Adrenal gland (tissue), 9 donors: ENCODE measurements at regions not wholly inside any gene's neighbourhood (a gene's known extent, or its start where the extent isn't known, plus 50 kb on each side); places are given as distances from the start of the nearest gene placed in this dataset.

Source experiments
- DNase-seq, 7 donors: peaks; one replicate each; pipeline ENCODE4 v3.0.0-alpha.2; 2019 to 2020
- H3K27ac ChIP-seq, 5 donors: fragments of 200-600 bp; sonication (generic) in 4 of 5; 1 replicate in 3 of 5; 2 replicates in 2 of 5; pipeline versions ENCODE4 v1.5.1 to v1.8.0; 2016 to 2020; ENCODE audit warnings: mild to moderate bottlenecking in 1 of 5
- H3K27me3 ChIP-seq: fragments of 200-600 bp; 2 replicates; pipeline ENCODE4 v1.8.0; 2021
- H3K36me3 ChIP-seq, 2 donors: fragments of 200-600 bp; replicated peaks in 1 of 2; 1 replicate in 1 of 2; 2 replicates in 1 of 2; pipeline versions ENCODE4 v1.5.1 to v1.8.0; 2018 to 2022
- H3K4me1 ChIP-seq, 2 donors: fragments of 200-600 bp; replicated peaks in 1 of 2; 1 replicate in 1 of 2; 2 replicates in 1 of 2; pipeline versions ENCODE4 v1.5.1 to v1.8.0; 2018 to 2021
- H3K4me3 ChIP-seq, 4 donors: fragments of 200-600 bp; sonication (generic) in 3 of 4; one replicate each; pipeline ENCODE4 v1.5.1; 2016 to 2018
- H3K9me3 ChIP-seq, 3 donors: fragments of 200-600 bp; sonication (generic) in 1 of 3; replicated peaks in 1 of 3; 1 replicate in 2 of 3; 2 replicates in 1 of 3; pipeline versions ENCODE4 v1.5.1 to v1.8.0; 2016 to 2021
- CTCF ChIP-seq, 6 experiments: fragments of 450-650 bp in 4 of 6; fragments of 200-600 bp in 2 of 6; sonication (generic) in 1 of 6; IDR thresholded peaks; 1 replicate in 5 of 6; 2 replicates in 1 of 6; pipeline versions ENCODE4 v1.5.1 to v1.8.0; 2016 to 2021; ENCODE audit warnings: antibody characterized with exemption in 6 of 6, mild to moderate bottlenecking in 2 of 6, moderate library complexity in 1 of 6
- POLR2A ChIP-seq, 2 donors: fragments of 450-650 bp; IDR thresholded peaks; one replicate each; pipeline ENCODE4 v1.6.1; 2017; ENCODE audit warnings: antibody characterized with exemption in 2 of 2, mild to moderate bottlenecking in 2 of 2, moderate library complexity in 1 of 2
- WGBS, 4 donors: extraction: QIAGEN DNeasy Blood & Tissue Kit in 2 of 4; methylation state at CpG; one replicate each; pipeline versions ENCODE4 v1.1.5 to v1.1.7; 2013 to 2017; 5-methylcytosine and 5-hydroxymethylcytosine counted together
- intact Hi-C, 2 donors: fragments of 100-400 bp; cut with DNase I; formaldehyde crosslinking; loops; one replicate each; pipeline versions ENCODE4 v1.14.1 to v1.15.0; 2022 to 2023
- donor health status: healthy with polysubstance abuse.
- donor health status: Bipolar disorder and iron deficiency.
- donor health status: DM: yes; HTN: yes; CAD: no.
- donor health status: DM: no; HTN: no; CAD: no.
- donor health status: DM: no; HTN: no; CAD: no.

DNA sequence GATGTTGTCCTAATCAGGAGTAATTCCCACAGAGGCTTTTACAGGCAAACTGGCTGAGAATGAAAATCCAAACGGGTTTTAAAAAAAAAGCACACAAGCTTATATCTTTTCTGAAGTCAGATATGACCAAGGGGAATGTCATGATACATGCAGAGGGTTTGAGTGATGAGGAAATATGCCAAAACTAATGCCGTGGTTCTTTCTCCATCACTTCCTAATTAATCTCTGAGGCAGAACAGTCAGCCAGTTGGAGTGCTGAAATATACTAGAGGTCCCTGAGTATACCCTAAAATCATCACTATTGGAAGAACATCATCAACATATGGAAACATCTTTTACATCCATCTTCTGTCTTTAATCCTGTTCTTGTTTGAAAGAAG, 160.8 kb upstream of the FAR2 start:
- H3K9me3 ChIP-seq: no peaks in the 10 kb centered on the region
- intact Hi-C loops: no loop called here
- no peaks in the 10 kb centered on the region for H3K27me3 ChIP-seq
- no peaks in the 10 kb centered on the region for H3K4me1 ChIP-seq
- DNase-seq: no peak
- 8 to 26% (median 20%) methylated on average over 2 of the region's 2 CpGs for WGBS, 4 donors
- TF ChIP-seq POLR2A (IDR thresholded peaks at IDR 0.05) (no peak), CTCF (IDR thresholded peaks at IDR 0.05) (no peak)
- H3K27ac ChIP-seq: no peak overlapping the region
- no peaks in the 10 kb centered on the region for H3K36me3 ChIP-seq
- no peak overlapping the region for H3K4me3 ChIP-seq

- H3K27ac ChIP-seq: no peak overlapping the region
- no peaks in the 10 kb centered on the region for H3K4me1 ChIP-seq
- no peak overlapping the region for H3K4me3 ChIP-seq
- no peak for DNase-seq
- no peaks in the 10 kb centered on the region for H3K36me3 ChIP-seq
- H3K9me3 ChIP-seq: no peaks in the 10 kb centered on the region
- no peaks in the 10 kb centered on the region for H3K27me3 ChIP-seq
- WGBS, 4 donors: 83 to 94% (median 87%) methylated on average over 2 of the region's 2 CpGs
- no peak for TF ChIP-seq POLR2A (IDR thresholded peaks at IDR 0.05)
- no peak for TF ChIP-seq CTCF (IDR thresholded peaks at IDR 0.05)
- intact Hi-C loops: no loop called here
Observed at GRCh38 chr12:28991626-28992025, 157.5 kb upstream of the FAR2 start.

DNA sequence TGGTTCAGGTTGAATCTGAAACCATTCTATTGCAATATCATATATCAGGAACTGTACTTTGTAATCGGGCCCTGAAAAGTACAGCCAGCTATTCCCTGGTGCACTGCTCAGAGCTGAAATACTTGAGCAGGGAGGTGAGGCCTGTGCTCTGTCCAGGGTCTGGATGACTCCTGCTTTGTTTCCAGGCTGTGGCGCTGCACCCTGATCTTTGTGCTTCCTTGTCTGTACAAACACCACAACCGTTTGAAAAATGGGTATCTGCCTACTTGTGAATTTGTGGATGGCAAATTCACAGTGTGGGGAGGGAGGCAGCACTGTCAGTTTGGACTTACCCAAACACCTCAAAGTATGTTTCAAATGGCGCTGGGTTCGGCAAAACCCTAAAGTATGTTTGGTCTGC, 155.4 kb upstream of the FAR2 start:
- no peak overlapping the region for H3K27ac ChIP-seq
- H3K36me3 ChIP-seq: no peaks in the 10 kb centered on the region
- H3K4me1 ChIP-seq: no peaks in the 10 kb centered on the region
- no peak for DNase-seq
- no peaks in the 10 kb centered on the region for H3K27me3 ChIP-seq
- intact Hi-C loops: no loop called here
- 61 to 83% (median 73%) methylated on average over 5 of the region's 5 CpGs for WGBS, 4 donors
- H3K9me3 ChIP-seq: no peaks in the 10 kb centered on the region
- no peak for TF ChIP-seq CTCF (IDR thresholded peaks at IDR 0.05)
- no peak for TF ChIP-seq POLR2A (IDR thresholded peaks at IDR 0.05)
- no peak overlapping the region for H3K4me3 ChIP-seq

DNA sequence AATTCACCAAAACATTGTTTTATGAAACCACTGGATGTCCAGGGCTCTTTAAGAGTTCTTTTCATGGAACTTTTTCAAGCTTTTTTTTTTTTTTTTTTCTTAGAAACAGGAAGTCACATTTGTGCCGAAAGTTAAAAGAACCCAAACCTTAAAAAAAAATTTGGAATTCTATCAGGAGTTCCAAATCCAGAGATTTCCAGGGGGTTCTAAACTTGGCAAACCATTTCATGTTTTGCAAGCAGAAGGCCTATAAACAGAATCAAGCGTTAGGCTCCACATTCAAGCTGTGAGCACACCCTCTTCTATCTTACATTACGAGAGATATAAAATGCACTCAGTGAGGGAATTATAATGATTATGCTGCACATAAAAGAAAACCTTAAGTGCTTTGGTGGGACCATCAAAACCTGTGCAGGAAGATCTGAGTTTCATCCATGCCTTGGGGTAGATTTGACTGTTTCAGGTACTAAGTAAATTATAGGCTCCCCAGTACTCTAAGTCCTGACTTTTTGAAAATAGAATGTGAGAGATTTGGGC, 154.8 kb upstream of the FAR2 start:
- H3K9me3 ChIP-seq: no peaks in the 10 kb centered on the region
- intact Hi-C loops: no loop called here
- H3K36me3 ChIP-seq: no peaks in the 10 kb centered on the region
- H3K4me3 ChIP-seq: no peak overlapping the region
- DNase-seq: no peak
- TF ChIP-seq POLR2A (IDR thresholded peaks at IDR 0.05): no peak
- no peak for TF ChIP-seq CTCF (IDR thresholded peaks at IDR 0.05)
- no peaks in the 10 kb centered on the region for H3K27me3 ChIP-seq
- no peaks in the 10 kb centered on the region for H3K4me1 ChIP-seq
- 66 to 77% (median 70%) methylated on average over 3 of the region's 3 CpGs for WGBS, 4 donors
- no peak overlapping the region for H3K27ac ChIP-seq
